ENCODE measurements at regions not wholly inside any gene's neighbourhood (a gene's known extent, or its start where the extent isn't known, plus 50 kb on each side); places are given as distances from the start of the nearest gene placed in this dataset.

DNA sequence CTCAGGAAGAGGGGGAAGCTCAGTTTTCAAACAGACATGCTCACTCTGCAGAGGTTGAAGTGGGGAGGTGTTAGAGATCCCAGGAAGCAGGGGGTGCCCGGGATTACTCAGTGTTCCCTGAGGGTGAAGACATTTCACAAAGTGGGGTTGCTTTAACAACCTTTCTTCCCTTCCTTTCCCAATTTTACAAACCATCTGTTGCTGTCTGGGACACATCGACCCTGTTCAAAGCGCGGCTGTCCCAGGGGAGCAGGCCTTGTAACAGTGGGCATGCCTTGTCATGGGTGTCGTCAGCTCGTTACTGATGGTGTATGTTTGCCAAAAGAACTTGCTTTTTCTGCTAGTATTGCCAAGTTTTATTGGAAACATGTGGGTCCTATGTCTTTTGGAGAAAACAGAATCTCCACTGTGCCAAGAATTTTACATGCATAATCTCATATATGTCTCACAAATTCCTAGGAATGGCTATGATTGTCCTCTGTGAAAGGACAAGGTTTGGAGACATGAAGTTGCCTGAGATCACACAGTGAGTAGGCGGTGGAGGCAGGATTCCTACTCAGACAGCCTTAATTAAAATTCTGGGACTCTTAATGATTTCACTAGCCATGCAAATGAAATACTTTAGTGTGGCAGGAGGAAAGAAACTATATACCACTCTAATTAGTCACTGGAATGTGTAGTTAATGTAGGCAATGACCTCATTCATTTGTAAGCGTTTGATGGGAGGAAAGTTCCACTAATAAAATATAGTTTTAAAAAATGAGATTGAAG is 198.9 kb downstream of the NXNL2 start:
- DNase-seq, result no peak
- Histone ChIP-seq H3K36me3 (no peaks in the 10 kb centered on the region), H3K27ac (peak overlapping the region in 1 of 8 donors; percentile 17), H3K4me3 (no peak overlapping the region), H3K27me3 (replicated peaks in 1 of 7) (peaks cover 0 to 10% (median 0%) of the 10 kb centered on the region in 7 donors), H3K9me3 (no peaks in the 10 kb centered on the region), H3K4me1 (no peaks in the 10 kb centered on the region)
- 69 to 85% (median 80%) methylated on average over 8 of the region's 8 CpGs for WGBS, 5 donors
- intact Hi-C loops (cut with DNase I; ENCODE audit: low total_unique reads), result no loop called here
- TF ChIP-seq POLR2AphosphoS5 (IDR thresholded peaks at IDR 0.05), result no peak

DNA sequence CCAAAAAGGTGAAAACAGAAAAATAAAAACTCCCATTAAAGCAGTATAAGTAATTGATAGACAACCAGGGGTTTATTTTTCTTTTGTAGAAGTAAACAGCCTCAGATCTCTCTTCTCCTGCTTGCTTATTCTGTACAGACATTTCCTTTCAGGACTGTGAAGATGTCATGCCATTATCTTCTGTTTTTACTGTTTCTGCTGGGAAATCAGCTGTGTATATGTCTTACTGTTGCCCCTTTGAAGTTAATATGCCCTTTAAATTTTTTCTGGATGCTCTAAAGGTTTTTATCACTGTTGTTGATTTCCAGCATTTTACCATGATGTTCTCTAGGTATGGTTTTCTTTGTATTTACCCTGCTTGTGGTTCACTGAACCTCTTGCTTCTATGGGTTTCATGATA is 199.5 kb downstream of the NXNL2 start:
- no peak overlapping the region for H3K4me3 ChIP-seq
- H3K36me3 ChIP-seq, result no peaks in the 10 kb centered on the region
- H3K27me3 ChIP-seq (replicated peaks in 1 of 7), result peaks cover 0 to 14% (median 0%) of the 10 kb centered on the region in 7 donors
- DNase-seq, result no peak
- no peaks in the 10 kb centered on the region for H3K9me3 ChIP-seq
- TF ChIP-seq, protein P1, sequence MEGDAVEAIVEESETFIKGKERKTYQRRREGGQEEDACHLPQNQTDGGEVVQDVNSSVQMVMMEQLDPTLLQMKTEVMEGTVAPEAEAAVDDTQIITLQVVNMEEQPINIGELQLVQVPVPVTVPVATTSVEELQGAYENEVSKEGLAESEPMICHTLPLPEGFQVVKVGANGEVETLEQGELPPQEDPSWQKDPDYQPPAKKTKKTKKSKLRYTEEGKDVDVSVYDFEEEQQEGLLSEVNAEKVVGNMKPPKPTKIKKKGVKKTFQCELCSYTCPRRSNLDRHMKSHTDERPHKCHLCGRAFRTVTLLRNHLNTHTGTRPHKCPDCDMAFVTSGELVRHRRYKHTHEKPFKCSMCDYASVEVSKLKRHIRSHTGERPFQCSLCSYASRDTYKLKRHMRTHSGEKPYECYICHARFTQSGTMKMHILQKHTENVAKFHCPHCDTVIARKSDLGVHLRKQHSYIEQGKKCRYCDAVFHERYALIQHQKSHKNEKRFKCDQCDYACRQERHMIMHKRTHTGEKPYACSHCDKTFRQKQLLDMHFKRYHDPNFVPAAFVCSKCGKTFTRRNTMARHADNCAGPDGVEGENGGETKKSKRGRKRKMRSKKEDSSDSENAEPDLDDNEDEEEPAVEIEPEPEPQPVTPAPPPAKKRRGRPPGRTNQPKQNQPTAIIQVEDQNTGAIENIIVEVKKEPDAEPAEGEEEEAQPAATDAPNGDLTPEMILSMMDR (IDR thresholded peaks at IDR 0.05 in 8 of 11, conservative IDR thresholded peaks at IDR 0.05 in 3 of 11), result no peak
- TF ChIP-seq POLR2A (IDR thresholded peaks at IDR 0.05) (no peak), POLR2AphosphoS5 (IDR thresholded peaks at IDR 0.05) (no peak)
- no peak overlapping the region for H3K27ac ChIP-seq
- H3K4me1 ChIP-seq, result no peaks in the 10 kb centered on the region
- intact Hi-C loops (cut with DNase I; ENCODE audit: low total_unique reads), result no loop called here

DNA sequence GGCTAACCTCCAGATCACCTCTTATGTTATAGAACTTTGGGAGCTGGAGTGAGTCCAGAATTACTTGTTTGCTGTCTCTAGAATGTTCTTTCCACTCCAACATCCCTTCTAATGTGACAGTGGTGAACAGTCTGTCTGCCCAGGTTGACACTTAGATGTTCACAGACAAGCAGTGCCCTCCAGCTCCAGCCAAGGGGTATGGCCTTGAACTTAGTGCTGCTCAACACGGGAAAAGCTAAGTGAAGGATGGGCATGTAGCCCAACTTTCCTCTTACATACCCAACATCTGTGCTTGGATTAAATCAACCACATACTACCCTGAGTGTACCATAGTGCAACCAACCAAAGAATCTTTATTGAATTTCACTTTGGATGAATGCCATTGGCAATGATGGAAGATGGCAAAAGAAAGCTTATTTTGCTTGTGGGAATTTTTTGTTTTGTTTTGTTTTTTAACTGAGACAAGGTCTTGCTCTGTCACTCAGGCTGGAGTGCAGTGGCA is 201.2 kb downstream of the NXNL2 start:
- H3K27ac ChIP-seq, result no peak overlapping the region
- TF ChIP-seq, protein P1 (IDR thresholded peaks at IDR 0.05 in 8 of 11, conservative IDR thresholded peaks at IDR 0.05 in 3 of 11), result no peak
- no peak for TF ChIP-seq POLR2AphosphoS5 (IDR thresholded peaks at IDR 0.05)
- 53 to 80% (median 67%) methylated on average over 1 of the region's 1 CpG for WGBS, 5 donors
- H3K4me1 ChIP-seq, result no peaks in the 10 kb centered on the region
- no peaks in the 10 kb centered on the region for H3K36me3 ChIP-seq
- H3K9me3 ChIP-seq, result no peaks in the 10 kb centered on the region
- no peak overlapping the region for H3K4me3 ChIP-seq
- no peak for DNase-seq
- intact Hi-C loops (cut with DNase I; ENCODE audit: low total_unique reads), result no loop called here
- H3K27me3 ChIP-seq (replicated peaks in 1 of 7), result peaks cover 0 to 15% (median 0%) of the 10 kb centered on the region in 7 donors

DNA sequence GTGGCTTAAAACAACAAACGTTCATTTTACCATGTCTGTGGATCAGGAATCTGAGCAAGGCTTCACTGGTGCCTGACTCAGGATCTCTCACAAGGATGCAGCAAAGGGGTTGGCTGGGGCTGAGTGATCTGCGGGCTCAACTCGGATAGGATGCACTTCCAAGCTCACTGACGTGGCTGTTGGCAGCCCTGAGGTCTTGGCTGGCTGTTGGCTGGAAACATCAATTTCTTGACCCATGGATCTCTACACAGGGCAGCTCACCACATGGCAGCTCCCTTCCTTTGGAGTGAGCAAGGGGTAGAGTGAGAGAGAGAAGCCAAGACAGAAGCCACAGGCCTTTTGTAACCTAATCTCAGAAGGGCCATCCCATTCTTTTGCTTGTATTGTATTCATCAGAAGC is 202.1 kb downstream of the NXNL2 start:
- Histone ChIP-seq H3K4me1 (no peaks in the 10 kb centered on the region), H3K36me3 (no peaks in the 10 kb centered on the region), H3K27ac (no peak overlapping the region), H3K9me3 (no peaks in the 10 kb centered on the region), H3K4me3 (no peak overlapping the region), H3K27me3 (replicated peaks in 1 of 7) (peaks cover 0 to 15% (median 0%) of the 10 kb centered on the region in 7 donors)
- 85 to 95% (median 93%) methylated on average over 4 of the region's 4 CpGs for WGBS, 5 donors
- DNase-seq, result no peak
- TF ChIP-seq POLR2AphosphoS5 (IDR thresholded peaks at IDR 0.05) (no peak), POLR2A (IDR thresholded peaks at IDR 0.05) (no peak)
- TF ChIP-seq, protein P1 (IDR thresholded peaks at IDR 0.05 in 8 of 11, conservative IDR thresholded peaks at IDR 0.05 in 3 of 11), result no peak
- intact Hi-C loops (cut with DNase I; ENCODE audit: low total_unique reads), result no loop called here

Measured in spleen (tissue), 11 donors.